ENCODE measurements at regions not wholly inside any gene's neighbourhood (a gene's known extent, or its start where the extent isn't known, plus 50 kb on each side); places are given as distances from the start of the nearest gene placed in this dataset.
"Not testable (repeated sequence)": the region's sequence is repeated elsewhere in the genome, so short reads cannot be mapped to it uniquely, and the experiment has no call there.

DNA sequence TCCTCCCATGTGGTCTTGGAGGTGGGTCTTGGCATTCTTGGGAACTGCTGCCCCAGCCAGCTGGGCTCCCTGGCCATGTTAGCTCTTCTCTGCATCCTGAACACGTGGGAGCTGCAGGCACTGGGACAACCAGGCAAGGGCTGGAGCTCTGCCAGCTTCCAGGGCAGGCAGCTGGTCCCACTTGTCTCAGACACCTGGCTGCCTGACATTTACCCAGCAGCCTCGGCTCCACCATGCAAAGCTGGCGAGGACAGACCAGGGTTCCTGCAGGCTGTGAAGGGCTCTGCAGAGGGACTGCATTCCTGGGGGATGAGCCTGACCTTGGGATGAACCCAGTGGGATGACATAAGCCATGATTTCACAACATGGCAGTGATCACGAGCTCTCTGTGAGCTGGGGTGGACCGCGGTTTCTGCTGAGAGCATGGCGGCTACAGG, 99.0 kb upstream of the TSHZ3 start:
- no peak for DNase-seq

DNA sequence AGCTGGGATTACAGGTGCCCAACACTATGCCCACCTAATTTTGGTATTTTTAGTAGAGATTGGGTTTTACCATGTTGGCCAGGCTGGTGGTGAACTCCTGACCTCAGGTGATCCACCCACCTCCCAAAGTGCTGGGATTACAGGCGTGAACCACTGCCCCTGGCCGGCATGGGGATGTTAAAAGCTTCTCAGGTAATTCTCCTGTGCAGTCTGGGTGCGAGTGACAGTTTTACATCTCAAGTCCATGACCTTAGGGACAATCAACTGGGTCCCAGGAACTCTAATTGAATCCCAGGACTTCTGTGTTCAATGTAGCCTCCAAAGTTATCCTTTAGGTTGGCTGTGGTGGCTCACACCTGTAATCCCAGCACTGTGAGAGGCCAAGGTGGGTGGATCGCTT, 100.1 kb upstream of the TSHZ3 start:
- DNase-seq = no peak

DNA sequence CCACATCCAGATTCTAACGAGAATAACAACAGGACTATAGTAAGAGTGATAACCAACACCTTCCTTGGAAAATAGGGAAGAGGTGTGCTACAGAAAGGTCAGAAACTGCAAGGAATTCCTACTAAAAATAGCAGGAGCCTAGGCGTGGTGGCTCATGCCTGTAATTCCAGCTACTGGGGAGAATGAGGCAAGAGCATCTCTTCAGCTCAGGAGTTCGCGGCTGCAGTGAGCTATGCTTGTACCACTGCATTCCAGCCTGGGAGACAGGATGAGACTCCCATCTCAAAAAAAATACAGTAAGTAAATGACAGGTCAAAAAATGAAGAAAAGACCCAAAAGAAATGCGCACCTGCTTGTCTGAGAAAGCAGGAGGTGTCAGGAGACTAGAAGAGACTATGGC, 101.5 kb upstream of the TSHZ3 start:
- DNase-seq = no peak

DNA sequence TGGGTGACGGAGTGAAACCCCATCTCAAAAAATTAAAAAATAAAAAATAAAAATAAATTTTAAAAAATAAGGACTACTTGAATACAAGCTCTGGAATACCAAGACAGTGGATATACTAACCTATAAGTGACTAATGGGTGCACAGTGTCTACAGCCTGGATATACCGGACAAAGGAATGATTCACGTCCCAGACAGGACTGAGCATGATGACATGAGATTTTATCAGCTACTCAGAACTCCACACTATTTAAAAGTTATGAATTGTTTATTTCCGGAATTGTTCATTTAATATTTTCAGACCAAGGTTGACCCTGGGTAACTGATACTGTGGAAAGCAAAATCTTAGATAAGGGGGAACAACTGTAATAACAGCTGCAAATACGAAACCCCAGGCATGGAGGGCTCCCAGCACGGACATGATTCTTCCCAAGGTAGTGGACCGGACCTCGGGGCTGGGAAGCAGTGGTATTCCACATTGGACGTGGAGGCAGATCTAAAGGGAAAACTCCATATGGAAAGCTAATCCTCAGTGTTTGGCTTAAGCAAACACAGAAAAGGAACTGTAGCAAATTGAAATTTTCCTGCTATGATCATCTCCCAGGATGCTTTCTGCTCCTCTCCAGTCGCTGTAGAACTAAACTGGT, 102.6 kb upstream of the TSHZ3 start:
- DNase-seq = no peak

DNA sequence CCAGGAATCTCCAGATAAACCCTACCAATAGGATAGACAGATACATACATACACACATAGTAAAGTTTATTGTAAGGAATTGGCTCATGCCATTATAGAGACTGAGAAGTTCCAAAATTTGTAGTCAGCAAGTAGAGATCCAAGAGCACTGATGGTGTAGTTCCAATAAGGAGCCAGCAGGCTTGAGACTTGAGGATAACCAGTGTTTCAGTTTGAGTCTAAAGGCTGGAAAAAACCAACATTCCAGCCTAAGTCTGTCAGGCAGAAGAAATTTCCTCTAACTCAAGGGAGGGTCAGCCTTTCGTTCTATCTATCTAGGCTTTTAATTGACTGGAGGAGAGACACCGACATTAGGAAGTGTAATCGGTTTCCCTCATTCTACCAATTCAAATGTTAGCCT, 110.2 kb upstream of the TSHZ3 start:
- no peak for DNase-seq

DNA sequence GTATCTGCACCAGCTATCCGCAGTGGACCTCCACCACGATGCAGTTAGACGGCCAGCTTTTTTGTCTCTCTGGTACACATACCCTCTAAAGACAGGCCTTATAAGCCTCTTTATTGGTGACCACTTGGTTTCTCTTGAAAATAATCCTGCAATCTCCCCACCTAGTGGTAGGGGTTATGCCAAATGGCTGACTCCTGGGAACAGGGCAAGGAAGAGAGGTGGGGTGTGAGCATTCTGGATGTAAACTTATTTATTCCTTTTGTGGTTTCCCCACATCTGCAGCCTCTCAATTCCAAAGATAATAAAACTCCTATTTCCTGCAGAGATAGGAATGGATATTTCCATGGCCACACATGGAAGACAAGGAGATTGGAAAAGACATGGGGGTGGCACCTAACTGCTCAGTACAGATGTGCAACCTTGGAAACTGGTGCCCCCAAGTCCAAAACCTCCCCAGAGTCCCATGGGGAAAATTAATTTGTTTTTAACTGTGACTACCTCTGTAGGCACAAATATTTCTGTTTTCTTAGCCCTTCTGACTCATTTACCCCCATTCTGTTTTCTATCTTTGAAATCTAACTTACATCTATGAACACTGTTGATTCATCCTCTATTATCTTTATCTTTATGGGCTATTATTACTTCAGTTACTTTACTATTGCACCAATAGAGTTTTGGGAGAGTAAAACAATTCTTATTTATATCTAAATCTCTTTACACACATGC, 112.7 kb upstream of the TSHZ3 start:
- DNase-seq = no peak

DNA sequence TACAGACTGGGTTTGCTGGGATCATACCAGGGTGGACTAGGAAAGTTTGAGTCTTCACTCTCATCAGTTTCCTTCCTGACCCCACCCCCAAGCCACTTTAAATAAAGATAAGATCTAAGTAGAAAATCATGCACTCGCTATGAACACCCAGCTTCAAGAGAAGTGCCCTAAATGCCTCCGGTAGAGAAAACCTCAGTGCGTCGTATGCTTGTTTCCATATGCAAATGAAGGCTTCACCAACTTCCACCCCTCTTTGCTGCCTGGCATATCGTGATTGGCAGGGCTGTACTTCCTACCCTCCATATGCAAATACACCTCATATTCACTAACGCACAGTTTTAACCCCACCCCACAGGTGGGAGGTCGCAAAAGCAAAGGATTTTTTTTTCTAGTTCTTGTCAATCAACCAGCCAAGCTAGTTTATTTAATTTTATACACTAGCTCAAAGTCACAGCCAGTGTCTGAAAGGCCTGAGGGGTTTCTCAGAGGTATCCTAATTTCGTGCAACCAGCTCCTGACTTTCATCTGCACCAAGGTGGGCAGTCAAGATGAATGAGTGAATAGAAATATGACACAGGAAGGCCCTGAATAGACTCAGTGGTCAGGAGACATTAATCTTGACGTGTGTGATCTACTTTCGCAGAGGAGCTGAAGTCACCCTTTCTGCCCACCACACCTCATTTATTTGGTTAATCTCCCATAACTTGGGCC, 121.1 kb upstream of the TSHZ3 start:
- no peak for DNase-seq

DNA sequence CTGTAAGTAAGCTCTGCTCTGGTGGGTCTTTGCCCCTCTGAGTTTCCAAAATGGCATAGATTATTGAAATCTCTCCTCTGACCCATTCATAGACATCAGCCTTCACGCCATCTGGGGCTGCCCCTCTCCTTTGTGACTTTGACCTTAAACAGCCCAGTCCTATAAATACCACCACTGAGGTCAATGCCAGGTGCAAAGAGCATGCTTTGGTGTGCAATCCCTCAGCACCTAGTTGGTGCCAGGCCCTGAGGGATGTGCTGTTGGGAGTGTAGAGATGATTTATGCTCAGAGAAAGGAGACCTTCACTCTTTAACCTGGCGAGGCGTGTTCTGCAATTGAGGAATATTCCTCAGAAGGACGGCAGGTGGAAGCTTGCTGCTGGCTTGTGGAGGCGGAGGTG, 121.7 kb upstream of the TSHZ3 start:
- no peak for DNase-seq

DNA sequence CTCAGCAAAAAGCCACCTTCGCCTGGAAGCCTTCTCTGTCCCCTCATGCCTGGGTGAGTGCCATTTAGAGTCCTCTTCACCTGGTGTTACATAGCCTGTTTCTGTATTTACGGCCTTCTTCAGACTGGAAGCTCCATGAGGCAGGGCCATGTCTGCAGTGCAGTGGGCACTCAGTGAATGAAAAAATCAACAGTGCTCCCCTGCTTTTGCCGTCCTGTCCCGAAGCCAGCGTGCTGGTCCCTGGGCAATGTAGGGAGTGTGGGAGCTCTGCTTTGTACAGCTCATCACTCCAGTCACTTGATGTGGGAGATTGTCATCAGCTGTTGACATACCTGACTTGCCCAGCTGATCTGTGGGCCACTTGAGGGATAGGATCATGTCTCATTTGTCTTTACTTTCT, 129.0 kb upstream of the TSHZ3 start:
- DNase-seq = no peak

DNA sequence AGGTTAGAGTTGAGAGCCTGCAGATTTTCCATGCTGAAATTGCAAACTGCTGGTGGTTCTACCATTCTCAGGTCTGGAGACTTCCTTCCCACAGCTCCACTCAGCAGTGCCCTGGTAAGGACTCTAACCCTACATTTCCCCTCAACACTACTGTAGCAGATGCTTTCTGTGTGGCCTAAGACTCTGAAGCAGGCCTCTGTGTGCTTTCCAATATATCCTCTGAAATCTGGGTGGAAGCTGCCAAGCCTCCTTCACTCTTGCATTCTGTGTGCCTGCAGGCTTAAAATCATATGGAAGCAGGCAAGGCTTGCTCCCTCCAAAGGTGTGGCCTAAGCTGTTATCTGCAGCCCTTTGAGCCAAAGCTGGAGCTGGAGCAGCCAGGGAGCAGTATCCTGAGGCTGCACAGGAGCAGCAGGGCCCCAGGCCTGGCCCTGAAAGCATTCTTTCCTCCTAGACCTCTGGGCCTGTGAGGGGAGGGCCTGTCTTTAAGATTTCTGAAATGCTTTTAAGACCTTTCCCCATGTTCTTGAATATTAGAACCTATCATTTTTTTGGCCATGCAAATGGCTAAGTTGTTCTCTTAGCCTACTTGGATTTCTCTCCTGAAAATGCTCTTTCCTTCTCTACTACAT, 134.1 kb upstream of the TSHZ3 start:
- no peak for DNase-seq

DNA sequence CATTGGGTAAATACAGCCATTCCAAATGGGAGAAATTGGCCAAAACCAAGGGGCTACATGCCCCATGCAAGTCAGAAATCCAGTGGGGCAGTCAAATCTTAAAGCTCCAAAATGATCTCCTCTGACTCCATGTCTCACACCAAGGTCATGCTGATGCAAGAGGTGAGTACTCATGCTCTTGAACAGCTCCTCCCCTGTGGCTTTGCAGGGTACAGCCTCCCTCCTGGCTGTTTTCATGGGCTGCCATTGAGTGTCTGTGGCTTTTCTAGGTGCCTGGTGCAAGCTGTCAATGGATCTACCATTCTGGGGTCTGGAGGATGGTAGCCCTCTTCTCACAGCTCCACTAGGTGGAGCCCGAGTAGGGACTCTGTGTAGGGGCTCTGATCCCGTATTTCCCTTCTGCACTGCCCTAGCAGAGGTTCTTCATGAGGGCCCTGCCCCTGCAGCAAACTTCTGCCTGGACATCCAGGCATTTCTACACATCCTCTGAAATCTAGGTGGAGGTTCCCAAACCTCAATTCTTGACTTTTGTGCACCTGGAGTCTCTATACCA, 135.7 kb upstream of the TSHZ3 start:
- DNase-seq = not testable (repeated sequence)

DNA sequence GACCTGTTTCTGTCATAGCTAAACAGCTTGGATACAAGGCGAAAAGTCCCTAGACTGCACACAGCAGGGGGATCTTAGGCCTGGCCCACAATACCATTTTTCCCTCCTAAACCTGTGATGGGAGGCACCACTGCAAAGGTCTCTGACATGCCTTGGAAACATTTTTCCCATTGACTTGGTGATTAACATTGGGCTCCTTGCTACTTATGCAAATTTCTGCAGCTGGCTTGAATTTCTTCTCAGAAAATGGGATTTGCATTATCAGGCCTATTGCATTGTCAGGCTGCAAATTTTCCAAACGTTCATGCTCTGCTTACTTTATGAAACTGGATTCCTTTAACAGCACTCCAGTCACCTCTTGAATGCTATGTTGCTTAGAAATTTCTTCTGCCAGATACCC, 136.2 kb upstream of the TSHZ3 start:
- no peak for DNase-seq

DNA sequence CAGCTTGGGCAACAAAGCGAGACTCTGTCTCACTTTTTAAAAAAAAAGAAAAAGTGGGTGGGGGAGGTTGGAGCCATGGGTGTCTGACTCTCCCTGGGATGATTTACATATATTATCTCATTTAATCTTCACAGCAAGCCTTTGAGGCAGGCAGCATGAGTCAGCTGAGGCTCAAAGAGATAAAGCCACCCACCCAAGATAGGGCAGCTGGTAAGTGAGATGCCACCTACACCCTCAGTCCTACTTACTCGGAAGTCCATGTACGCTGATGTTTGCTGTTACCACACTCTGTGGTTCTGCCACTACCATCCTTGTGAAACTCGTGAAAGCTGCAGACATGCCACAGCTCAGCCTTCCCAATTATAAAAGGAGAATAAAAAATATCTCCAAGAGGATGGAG, 142.0 kb upstream of the TSHZ3 start:
- DNase-seq = no peak

DNA sequence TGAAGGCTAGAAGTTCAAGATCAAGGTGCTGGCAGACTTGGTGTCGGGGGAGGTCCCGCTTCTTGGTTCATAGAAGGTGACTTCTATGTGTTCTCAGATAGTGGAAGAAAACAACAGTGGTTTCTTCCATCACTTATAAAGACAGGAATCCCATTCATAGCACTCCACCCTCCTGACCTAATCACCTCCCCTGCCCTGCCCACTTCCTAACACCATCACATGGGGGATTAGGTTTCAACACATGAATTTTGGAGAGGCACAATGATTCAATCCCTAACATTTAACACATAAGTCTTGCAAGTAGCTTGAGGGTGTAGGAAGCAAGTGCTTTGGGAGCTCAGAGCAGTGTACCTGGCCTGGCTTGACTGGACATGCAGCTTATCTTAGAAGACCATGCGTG, 142.8 kb upstream of the TSHZ3 start:
- no peak for DNase-seq

DNA sequence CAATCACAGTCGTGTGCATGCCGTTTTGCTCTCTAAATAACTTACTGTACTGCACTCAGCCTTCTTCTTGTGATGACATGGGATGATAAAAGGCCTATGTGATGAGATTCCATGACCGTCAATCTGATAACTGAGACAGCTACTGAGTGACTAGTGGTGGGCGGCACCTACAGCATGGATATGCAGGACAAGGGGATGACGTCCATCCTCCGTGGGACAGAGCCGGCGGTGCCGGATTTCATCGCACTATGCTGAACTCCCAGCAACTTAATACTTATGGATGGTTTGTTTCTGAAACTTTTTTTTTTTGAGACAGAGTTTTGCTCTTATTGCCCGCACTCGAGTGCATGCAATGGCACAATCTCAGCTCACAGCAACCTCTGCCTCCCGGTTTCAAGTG, 146.8 kb upstream of the TSHZ3 start:
- no peak for DNase-seq

DNA sequence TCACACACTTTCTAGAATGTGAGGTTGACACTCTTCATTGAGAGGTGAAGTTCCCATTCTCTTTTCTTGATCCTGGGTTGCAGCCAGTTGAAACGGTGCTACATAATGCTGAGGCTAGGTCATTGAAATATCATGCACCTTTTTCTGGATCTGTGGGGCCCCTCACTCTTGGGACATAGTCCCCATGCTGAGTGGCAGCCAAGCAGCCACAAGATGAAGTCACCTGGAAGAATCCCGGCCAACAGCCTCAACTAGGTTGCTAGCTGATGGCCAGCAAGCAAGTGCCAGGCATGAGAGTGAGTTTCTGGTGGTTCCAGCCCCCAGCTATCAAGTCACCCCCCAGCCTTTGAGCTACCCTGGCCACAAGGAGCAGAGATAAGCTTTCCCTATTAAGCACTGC, 148.5 kb upstream of the TSHZ3 start:
- DNase-seq = no peak

DNA sequence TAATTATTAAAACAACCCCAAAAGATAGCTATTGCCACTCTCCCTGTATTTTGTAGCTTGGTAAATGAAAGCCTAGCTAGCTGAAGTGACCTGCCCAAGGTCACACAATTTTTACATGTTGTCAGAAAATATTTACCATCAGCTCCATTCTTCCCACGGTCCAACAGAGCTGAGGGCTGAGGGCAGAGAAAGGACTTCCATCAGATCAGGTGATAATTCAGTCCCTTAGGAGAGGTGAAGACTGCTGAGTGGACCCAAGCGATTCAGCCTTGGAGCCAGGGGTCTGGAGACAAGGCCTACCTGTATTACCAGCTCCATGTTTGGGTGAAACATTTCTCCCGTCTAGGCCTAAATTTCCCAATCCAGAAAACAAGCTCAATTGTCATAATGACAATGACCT, 149.5 kb upstream of the TSHZ3 start:
- no peak for DNase-seq

DNA sequence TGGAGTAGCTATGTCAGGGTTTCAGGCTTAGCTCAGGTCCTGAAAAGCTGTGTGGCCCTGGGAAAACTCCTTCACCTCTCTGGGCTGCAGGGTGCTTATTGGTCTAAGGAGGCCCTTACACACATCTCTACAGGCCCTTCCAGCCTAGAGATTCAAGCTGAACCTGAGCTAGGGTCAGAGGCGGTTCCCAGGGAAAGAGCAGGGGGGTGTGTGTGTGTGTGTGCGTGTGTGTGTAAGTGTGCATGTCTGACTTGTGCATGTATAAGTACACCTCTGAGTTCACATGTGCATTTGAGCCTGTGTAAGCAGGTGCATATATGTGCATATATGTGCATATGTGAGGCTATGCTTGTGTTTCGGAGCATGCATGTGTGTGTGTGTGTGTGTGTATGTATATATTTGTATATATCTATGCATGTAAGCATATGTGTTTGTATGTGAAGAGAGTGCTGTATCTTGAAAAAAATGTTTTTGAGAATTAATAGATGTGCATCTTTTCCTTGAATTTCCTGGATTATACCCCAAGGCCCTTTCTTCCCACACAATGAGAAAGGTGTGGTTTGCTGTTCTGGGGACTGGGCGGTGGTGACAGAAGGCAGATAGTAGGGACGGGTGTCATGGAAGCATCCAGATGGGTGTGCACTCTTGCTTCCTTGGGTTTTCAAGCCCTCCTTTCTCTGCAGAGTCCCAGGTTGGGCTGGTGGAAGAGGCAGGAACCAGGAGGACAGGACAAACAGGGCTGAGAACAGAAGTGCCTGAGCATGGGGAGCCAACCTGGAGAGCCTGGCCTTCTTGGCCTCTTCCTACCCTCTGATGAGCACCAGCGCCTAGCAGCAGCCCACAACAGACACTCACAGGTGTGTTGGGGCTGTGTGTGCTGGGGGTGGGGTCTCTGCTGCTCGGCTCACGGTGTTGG, 150.3 kb upstream of the TSHZ3 start:
- DNase-seq = no peak

DNA sequence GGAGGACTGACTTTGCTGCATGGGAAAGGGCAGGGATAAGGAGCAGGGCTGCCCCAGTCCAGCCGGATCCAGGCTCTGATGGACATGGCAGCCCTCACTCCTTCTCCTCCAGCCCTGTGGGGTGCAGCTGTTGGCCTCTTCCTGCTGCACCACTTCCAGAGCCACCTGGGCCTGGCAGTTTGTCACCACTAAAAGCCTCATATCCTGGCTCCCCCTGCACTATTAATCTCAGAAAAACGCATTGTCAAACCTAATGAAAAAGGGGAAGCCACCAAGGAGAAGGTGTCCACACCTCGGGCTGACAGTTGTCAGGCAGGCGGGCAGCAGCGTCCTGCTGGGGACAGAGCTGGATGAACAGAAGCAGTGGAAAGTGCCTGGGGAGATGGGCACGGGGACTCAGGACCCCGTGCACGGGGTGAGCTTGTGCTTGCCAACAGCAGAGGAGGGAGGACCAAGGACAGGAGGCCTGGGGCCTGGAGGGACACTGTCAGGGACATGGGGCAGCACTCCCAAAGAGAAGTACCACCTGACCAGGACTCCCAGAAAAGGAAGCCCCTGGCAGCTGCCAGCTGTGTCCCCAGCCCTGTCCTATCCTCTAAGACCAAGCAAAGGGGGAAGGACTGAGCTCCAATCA, 151.1 kb upstream of the TSHZ3 start:
- DNase-seq = no peak

DNA sequence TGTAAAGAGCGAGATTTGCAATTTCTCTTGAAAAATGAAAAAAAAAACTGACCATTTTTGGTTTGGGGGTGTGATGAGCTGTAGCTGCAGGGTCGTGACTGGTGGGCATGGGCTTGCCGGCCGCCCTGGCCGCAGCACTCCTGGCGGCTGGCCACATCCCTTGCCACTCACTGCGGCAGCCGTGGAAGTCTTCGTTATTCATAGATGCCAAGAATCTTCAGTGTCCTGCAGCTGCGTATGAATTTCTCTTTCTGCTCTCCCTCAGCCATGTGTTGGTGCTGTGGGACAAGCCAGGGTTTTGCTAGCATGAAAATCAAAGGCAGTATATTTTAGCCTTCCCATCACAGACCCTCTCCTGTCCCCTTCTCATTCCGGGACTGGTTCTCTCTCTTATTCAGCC, 151.7 kb upstream of the TSHZ3 start:
- no peak for DNase-seq

DNA sequence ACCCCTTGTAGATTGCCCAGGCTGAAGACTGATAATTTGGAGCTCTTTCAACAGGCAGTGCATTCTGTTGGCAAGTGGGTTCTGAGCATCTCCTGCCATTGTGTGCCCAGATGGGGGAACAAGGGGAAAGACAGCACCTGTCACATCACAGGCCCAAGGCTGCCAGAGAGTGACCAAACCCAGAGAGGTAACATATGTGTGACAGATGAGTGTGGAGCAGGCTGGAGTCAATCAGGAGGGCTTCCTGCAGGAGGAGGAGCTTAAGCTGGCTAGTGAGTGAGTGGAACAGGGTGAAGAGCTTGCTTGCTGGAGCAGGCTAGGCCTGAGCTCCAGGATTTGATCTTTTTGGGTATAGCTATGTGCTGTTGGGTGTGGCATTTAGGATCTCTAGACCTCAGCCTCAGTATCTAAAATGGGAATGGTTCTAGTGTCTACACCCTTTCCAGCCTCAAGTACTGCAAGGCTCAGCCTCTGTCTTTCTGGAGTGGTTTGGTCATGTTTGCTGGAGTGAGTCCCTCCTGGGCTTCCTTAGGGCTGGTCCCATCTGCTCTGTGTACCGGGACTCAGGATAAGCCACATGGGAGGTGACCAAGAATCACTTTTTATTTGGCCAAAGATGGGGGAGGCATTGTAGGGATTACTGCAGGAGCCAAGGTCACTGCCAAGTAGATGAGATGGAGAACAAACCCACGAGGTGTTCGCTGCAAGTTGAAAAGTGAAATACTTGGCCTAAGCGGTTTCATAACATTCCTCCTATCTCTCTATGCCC, 152.4 kb upstream of the TSHZ3 start:
- DNase-seq = no peak
